Activated CD4-positive, CD25-positive, alpha-beta regulatory T cell (primary cell): ENCODE measurements at regions not wholly inside any gene's neighbourhood (a gene's known extent, or its start where the extent isn't known, plus 50 kb on each side); places are given as distances from the start of the nearest gene placed in this dataset.
"Not testable (repeated sequence)": the region's sequence is repeated elsewhere in the genome, so short reads cannot be mapped to it uniquely, and the experiment has no call there.

Source experiments
- DNase-seq, 4 experiments: peaks; one replicate each; lab custom pipeline; 2025; lab: John Stamatoyannopoulos, UW

- DNase-seq = no peak
Observed at GRCh38 chr3:135636596-135636995, 328.9 kb upstream of the PPP2R3A start.

GRCh38 chr3:135637013-135637412, 328.5 kb upstream of the PPP2R3A start:
- no peak for DNase-seq

GRCh38 chr3:135641761-135642160, 323.8 kb upstream of the PPP2R3A start:
- no peak for DNase-seq

- DNase-seq = no peak
Observed at GRCh38 chr3:135645541-135645940, 320.0 kb upstream of the PPP2R3A start.

- no peak for DNase-seq
Observed at GRCh38 chr3:135646873-135647272, 318.7 kb upstream of the PPP2R3A start.

GRCh38 chr3:135649361-135649760, 316.2 kb upstream of the PPP2R3A start:
- no peak for DNase-seq

GRCh38 chr3:135650309-135650708, 315.2 kb upstream of the PPP2R3A start:
- no peak for DNase-seq

- no peak for DNase-seq
Observed at GRCh38 chr3:135652388-135652787, 313.1 kb upstream of the PPP2R3A start.

GRCh38 chr3:135655328-135655727, 310.2 kb upstream of the PPP2R3A start:
- no peak for DNase-seq

- DNase-seq = not testable (repeated sequence)
Observed at GRCh38 chr3:135658451-135658850, 307.1 kb upstream of the PPP2R3A start.

GRCh38 chr3:135667061-135667460, 298.5 kb upstream of the PPP2R3A start:
- DNase-seq = no peak

- DNase-seq = no peak
Observed at GRCh38 chr3:135674508-135674907, 291.0 kb upstream of the PPP2R3A start.

GRCh38 chr3:135678386-135678785, 287.1 kb upstream of the PPP2R3A start:
- DNase-seq = no peak

- DNase-seq = no peak
Observed at GRCh38 chr3:135688003-135688402, 277.5 kb upstream of the PPP2R3A start.

- no peak for DNase-seq
Observed at GRCh38 chr3:135690664-135691063, 274.9 kb upstream of the PPP2R3A start.

- DNase-seq = no peak
Observed at GRCh38 chr3:135691240-135691639, 274.3 kb upstream of the PPP2R3A start.

- no peak for DNase-seq
Observed at GRCh38 chr3:135694142-135694541, 271.4 kb upstream of the PPP2R3A start.

GRCh38 chr3:135699741-135700140, 265.8 kb upstream of the PPP2R3A start:
- no peak for DNase-seq

GRCh38 chr3:135706758-135707375, 258.7 kb upstream of the PPP2R3A start:
- no peak for DNase-seq

GRCh38 chr3:135719449-135719848, 246.1 kb upstream of the PPP2R3A start:
- DNase-seq = no peak

GRCh38 chr3:135728007-135728721, 237.4 kb upstream of the PPP2R3A start:
- DNase-seq = no peak

GRCh38 chr3:135731546-135731945, 234.0 kb upstream of the PPP2R3A start:
- no peak for DNase-seq

- DNase-seq = no peak
Observed at GRCh38 chr3:135736740-135737139, 228.8 kb upstream of the PPP2R3A start.

- no peak for DNase-seq
Observed at GRCh38 chr3:135739779-135740178, 225.7 kb upstream of the PPP2R3A start.
